HCT116 (cell line): ENCODE measurements at regions not wholly inside any gene's neighbourhood (a gene's known extent, or its start where the extent isn't known, plus 50 kb on each side); places are given as distances from the start of the nearest gene placed in this dataset.

Experiments
- ATAC-seq: fragments of 200-7000 bp; cut with Tn5 transposase; 2 replicates; pipeline ENCODE4 v1.9.1; 2020; ENCODE audit warnings: mild to moderate bottlenecking, moderate library complexity
- BruUV-seq: library from RNA; stranded (reverse); fragments of 400-500 nt; replicated peaks from 2 replicates; lab custom pipeline; 2021; lab: Mats Ljungman, UMichigan
- CTCF ChIA-PET: fragments of 300-600 bp; sonication (Branson Sonifier 250); formaldehyde crosslinking; loops from one replicate; lab custom pipeline; 2021; ENCODE audit warnings: antibody characterized with exemption; lab: Charles Lee
- POLR2A ChIA-PET: fragments of 300-600, 350-600 bp; sonication (Branson Sonifier 250); formaldehyde crosslinking; loops from one replicate; lab custom pipeline; 2021; ENCODE audit warnings: antibody characterized with exemption; lab: Charles Lee
- RAD21 ChIA-PET, 2 experiments: fragments of 300-600 bp; sonication (Branson Sonifier 250); formaldehyde crosslinking; loops; one replicate each; lab custom pipeline; 2023; ENCODE audit warnings: low total read pairs in 2 of 2; ENCODE audit not compliant: uncharacterized antibody in 2 of 2, unreplicated experiment in 2 of 2, low non-redundant PET in 1 of 2; lab: Charles Lee
- DNase-seq: peaks from one replicate; pipeline ENCODE4 v3.0.0-alpha.2; 2010; ENCODE audit warnings: low read depth, low spot score
- H2AFZ ChIP-seq: fragments of 200-600 bp; shearing (Covaris generic), sonication (generic); 2 replicates; pipeline ENCODE4 v1.6.1; 2017; ENCODE audit warnings: low read depth, mixed run types, mixed read lengths, antibody characterized with exemption, low read length; ENCODE audit not compliant: poor library complexity, severe bottlenecking
- H3K27ac ChIP-seq: 2 replicates; pipeline ENCODE4 v1.5.1; 2012; ENCODE audit warnings: low read depth, low read length
- H3K27me3 ChIP-seq: fragments of 200-600 bp; sonication (generic); 2 replicates; pipeline ENCODE4 v1.6.1; 2016; ENCODE audit warnings: mixed run types, low read length, mixed read lengths; ENCODE audit not compliant: insufficient read depth
- H3K36me3 ChIP-seq, 2 experiments: fragments of 200-500 bp in 1 of 2; fragments of 200-600 bp in 1 of 2; sonication (Bioruptor generic) in 1 of 2; sonication (generic) in 1 of 2; 2 replicates each; pipeline versions ENCODE4 v1.5.1 to v1.6.1; 2014 to 2016; ENCODE audit warnings: low read length in 2 of 2, inconsistent platforms in 1 of 2, mixed read lengths in 1 of 2, mixed run types in 1 of 2; ENCODE audit not compliant: insufficient read depth in 2 of 2, control insufficient read depth in 1 of 2
- H3K4me1 ChIP-seq, 2 experiments: fragments of 200-600 bp in 1 of 2; sonication (generic) in 1 of 2; 2 replicates each; pipeline versions ENCODE4 v1.5.1 to v1.6.1; 2012 to 2017; ENCODE audit warnings: low read length in 2 of 2, inconsistent platforms in 1 of 2, mild to moderate bottlenecking in 1 of 2, mixed read lengths in 1 of 2, mixed run types in 1 of 2, moderate library complexity in 1 of 2; ENCODE audit not compliant: insufficient read depth in 2 of 2, control insufficient read depth in 1 of 2
- H3K4me2 ChIP-seq: fragments of 200-600 bp; sonication (generic); 2 replicates; pipeline ENCODE4 v1.6.1; 2017; ENCODE audit warnings: mixed run types, low read length, mixed read lengths
- H3K4me3 ChIP-seq, 2 experiments: fragments of 200-600 bp in 1 of 2; sonication (generic) in 1 of 2; replicated peaks in 1 of 2; 2 replicates each; pipeline ENCODE4 v1.5.1; 2011 to 2016; ENCODE audit warnings: low read length in 2 of 2, control low read depth in 1 of 2, low read depth in 1 of 2, mild to moderate bottlenecking in 1 of 2, mixed read lengths in 1 of 2, mixed run types in 1 of 2
- H3K79me2 ChIP-seq: fragments of 200-600 bp; sonication (generic); 2 replicates; pipeline ENCODE4 v1.6.1; 2017; ENCODE audit warnings: mild to moderate bottlenecking, mixed run types, low read length, moderate library complexity, mixed read lengths; ENCODE audit not compliant: insufficient read depth
- H3K9ac ChIP-seq: fragments of 200-600 bp; sonication (generic); 2 replicates; pipeline ENCODE4 v1.6.1; 2016; ENCODE audit warnings: low read length, mixed read lengths
- H3K9me2 ChIP-seq: fragments of 200-600 bp; sonication (generic), shearing (Covaris generic); 2 replicates; pipeline ENCODE4 v1.6.1; 2017; ENCODE audit warnings: mixed run types, mild to moderate bottlenecking, moderate library complexity; ENCODE audit not compliant: insufficient read depth
- H3K9me3 ChIP-seq, 2 experiments: fragments of 200-500 bp in 1 of 2; fragments of 200-600 bp in 1 of 2; sonication (Bioruptor generic) in 1 of 2; sonication (generic) in 1 of 2; 2 replicates each; pipeline ENCODE4 v1.6.1; 2014 to 2017; ENCODE audit warnings: low read length in 2 of 2, mixed read lengths in 2 of 2, inconsistent platforms in 1 of 2, low read depth in 1 of 2, mild to moderate bottlenecking in 1 of 2, mixed run types in 1 of 2, moderate library complexity in 1 of 2; ENCODE audit not compliant: control insufficient read depth in 1 of 2, insufficient read depth in 1 of 2
- H4K20me1 ChIP-seq: fragments of 200-600 bp; sonication (generic), shearing (Covaris generic); 2 replicates; pipeline ENCODE4 v1.6.1; 2017; ENCODE audit warnings: mixed run types, mild to moderate bottlenecking, moderate library complexity; ENCODE audit not compliant: insufficient read depth
- ATF3 ChIP-seq: IDR thresholded peaks from 2 replicates; pipeline ENCODE4 v1.6.1; 2012
- CBX3 ChIP-seq: IDR thresholded peaks from 2 replicates; pipeline ENCODE4 v1.6.1; 2012; ENCODE audit warnings: low read depth
- EZH2 ChIP-seq: fragments of 200-600 bp; sonication (generic); IDR thresholded peaks from 2 replicates; pipeline ENCODE4 v1.6.1; 2017; ENCODE audit warnings: antibody characterized with exemption, mixed run types
- FOSL1 ChIP-seq: IDR thresholded peaks from 2 replicates; pipeline ENCODE4 v1.6.1; 2012; ENCODE audit warnings: low read depth
- POLR2A ChIP-seq: IDR thresholded peaks from 2 replicates; pipeline ENCODE4 v1.7.0; 2011; ENCODE audit warnings: borderline replicate concordance; ENCODE audit not compliant: insufficient read depth, insufficient read length; ENCODE audit errors: extremely low read depth
- POLR2AphosphoS5 ChIP-seq: IDR thresholded peaks from 2 replicates; pipeline ENCODE4 v1.6.1; 2011; ENCODE audit warnings: mild to moderate bottlenecking, low read depth, low read length, moderate library complexity
- RAD21 ChIP-seq: IDR thresholded peaks from 2 replicates; pipeline ENCODE4 v1.6.1; 2012; ENCODE audit warnings: low read depth, mild to moderate bottlenecking
- SP1 ChIP-seq: IDR thresholded peaks from 2 replicates; pipeline ENCODE4 v1.6.1; 2012; ENCODE audit warnings: low read depth
- TCF7L2 ChIP-seq: IDR thresholded peaks from 2 replicates; pipeline ENCODE4 v1.7.0; 2011; ENCODE audit warnings: borderline replicate concordance, inconsistent platforms; ENCODE audit not compliant: insufficient read depth, insufficient read length; ENCODE audit errors: extremely low read depth
- YY1 ChIP-seq: IDR thresholded peaks from 2 replicates; pipeline ENCODE4 v1.6.1; 2011; ENCODE audit warnings: low read length, low read depth, moderate library complexity, mild to moderate bottlenecking; ENCODE audit not compliant: insufficient replicate concordance; ENCODE audit errors: extremely low read depth
- ZBTB33 ChIP-seq: IDR thresholded peaks from 2 replicates; pipeline ENCODE4 v1.6.1; 2011; ENCODE audit warnings: mild to moderate bottlenecking, low read length, moderate library complexity; ENCODE audit not compliant: insufficient replicate concordance; ENCODE audit errors: extremely low read depth
- ZNF274 ChIP-seq: fragments of 200-500 bp; sonication (Bioruptor generic); IDR thresholded peaks from 2 replicates; pipeline ENCODE4 v1.6.1; 2014; ENCODE audit warnings: mild to moderate bottlenecking, low read depth, low read length, inconsistent platforms
- intact Hi-C: fragments of 100-400 bp; cut with micrococcal nuclease; formaldehyde crosslinking; loops from 2 replicates; pipeline ENCODE4 v1.10.0; 2022

GRCh38 chr15:38745626-38746025, 181.0 kb upstream of the RASGRP1 start:
- Histone ChIP-seq H3K4me1 (no peaks in the 10 kb centered on the region), H3K4me2 (no peak overlapping the region), H3K4me3 (no peak overlapping the region), H3K9me3 (no peaks in the 10 kb centered on the region), H3K9me2 (no peaks in the 10 kb centered on the region), H3K79me2 (no peaks in the 10 kb centered on the region), H3K27ac (no peak overlapping the region), H4K20me1 (no peaks in the 10 kb centered on the region), H2AFZ (no peak overlapping the region), H3K36me3 (no peaks in the 10 kb centered on the region), H3K27me3 (peaks cover 4% of the 10 kb centered on the region; the same call in 1 of the 2 replicates), H3K9ac (no peak overlapping the region)
- ATAC-seq (no peak), DNase-seq (no peak)
- ChIA-PET RAD21 (no interaction called here), POLR2A (no interaction called here), CTCF (no interaction called here)
- intact Hi-C loops = no loop called here
- TF ChIP-seq FOSL1 (no peak), RAD21 (no peak), SP1 (no peak), YY1 (no peak), EZH2 (no peak), ZNF274 (no peak), TCF7L2 (no peak), CBX3 (no peak), ATF3 (no peak), POLR2AphosphoS5 (no peak), ZBTB33 (no peak), POLR2A (no peak)
- no TSS peak for BruUV-seq
